Fibroblast of lung (primary cell): ENCODE measurements at regions not wholly inside any gene's neighbourhood (a gene's known extent, or its start where the extent isn't known, plus 50 kb on each side); places are given as distances from the start of the nearest gene placed in this dataset.

Experiments used
- DNase-seq, 2 donors: peaks; one replicate each; pipeline versions ENCODE4 v3.0.0 to v3.0.0-alpha.2; 2010; ENCODE audit warnings: low read depth in 2 of 2
- H2AFZ ChIP-seq: 2 replicates; pipeline ENCODE4 v1.5.1; 2012; ENCODE audit warnings: low read length, control low read depth, inconsistent platforms
- H3K27ac ChIP-seq: 2 replicates; pipeline ENCODE4 v1.5.1; 2011; ENCODE audit warnings: low read length, control low read depth; ENCODE audit not compliant: insufficient read depth
- H3K27me3 ChIP-seq: 2 replicates; pipeline ENCODE4 v1.5.1; 2011; ENCODE audit warnings: mild to moderate bottlenecking, low read length; ENCODE audit not compliant: control insufficient read depth, insufficient read depth
- H3K36me3 ChIP-seq: 2 replicates; pipeline ENCODE4 v1.5.1; 2011; ENCODE audit warnings: low read length; ENCODE audit not compliant: control insufficient read depth, insufficient read depth
- H3K4me1 ChIP-seq: 2 replicates; pipeline ENCODE4 v1.5.1; 2011; ENCODE audit warnings: low read length; ENCODE audit not compliant: control insufficient read depth, insufficient read depth; ENCODE audit errors: extremely low read depth
- H3K4me2 ChIP-seq: 2 replicates; pipeline ENCODE4 v1.5.1; 2011; ENCODE audit warnings: low read length, control low read depth; ENCODE audit not compliant: insufficient read depth; ENCODE audit errors: extremely low read depth
- H3K4me3 ChIP-seq, 4 experiments: fragments of 200-600 bp in 1 of 4; sonication (generic) in 1 of 4; replicated peaks in 1 of 4; 2 replicates each; pipeline ENCODE4 v1.5.1; 2011 to 2016; ENCODE audit warnings: low read length in 4 of 4, low read depth in 3 of 4, mild to moderate bottlenecking in 3 of 4, control low read depth in 2 of 4, inconsistent platforms in 1 of 4, mixed read lengths in 1 of 4; ENCODE audit not compliant: insufficient read depth in 1 of 4; ENCODE audit errors: control extremely low read depth in 1 of 4
- H3K79me2 ChIP-seq: 2 replicates; pipeline ENCODE4 v1.5.1; 2012; ENCODE audit warnings: mild to moderate bottlenecking, low read length, inconsistent platforms; ENCODE audit not compliant: control insufficient read depth, insufficient read depth
- H3K9ac ChIP-seq: 2 replicates; pipeline ENCODE4 v1.5.1; 2011; ENCODE audit warnings: mild to moderate bottlenecking, low read length, control low read depth; ENCODE audit not compliant: insufficient read depth
- H3K9me3 ChIP-seq: 2 replicates; pipeline ENCODE4 v1.5.1; 2012; ENCODE audit warnings: low read depth, low read length; ENCODE audit not compliant: control insufficient read depth, insufficient read depth
- H4K20me1 ChIP-seq: 2 replicates; pipeline ENCODE4 v1.5.1; 2011; ENCODE audit warnings: low read length; ENCODE audit not compliant: control insufficient read depth, insufficient read depth; ENCODE audit errors: extremely low read depth
- CTCF ChIP-seq, 2 donors: IDR thresholded peaks in 1 of 2; conservative IDR thresholded peaks in 1 of 2; 1 replicate in 1 of 2; 2 replicates in 1 of 2; pipeline ENCODE4 v1.5.1; 2011 to 2012; ENCODE audit warnings: low read length in 2 of 2, control low read depth in 1 of 2, inconsistent platforms in 1 of 2, low read depth in 1 of 2, mild to moderate bottlenecking in 1 of 2
- EZH2 ChIP-seq: IDR thresholded peaks from 2 replicates; pipeline ENCODE4 v1.5.1; 2012; ENCODE audit warnings: low read length, control low read depth, mild to moderate bottlenecking; ENCODE audit errors: missing control alignments

GRCh38 chr5:116703328-116703727, 128.7 kb upstream of the SEMA6A start:
- no peak for TF ChIP-seq CTCF (conservative IDR thresholded peaks at IDR 0.05 in 1 of 2, IDR thresholded peaks at IDR 0.05 in 1 of 2; ENCODE audit: low read depth in 1 of 2, low read length in 2 of 2)
- no peak for TF ChIP-seq EZH2
- Histone ChIP-seq H3K4me2 (no peak overlapping the region), H3K36me3 (no peaks in the 10 kb centered on the region), H3K27me3 (no peaks in the 10 kb centered on the region), H3K79me2 (no peaks in the 10 kb centered on the region), H3K27ac (no peak overlapping the region), H3K4me1 (no peaks in the 10 kb centered on the region), H3K9ac (no peak overlapping the region), H2AFZ (no peak overlapping the region), H3K4me3 (no peak overlapping the region), H3K9me3 (no peaks in the 10 kb centered on the region), H4K20me1 (no peaks in the 10 kb centered on the region)
- DNase-seq: no peak

- DNase-seq: no peak
- TF ChIP-seq EZH2 (no peak), CTCF (conservative IDR thresholded peaks at IDR 0.05 in 1 of 2, IDR thresholded peaks at IDR 0.05 in 1 of 2; ENCODE audit: low read depth in 1 of 2, low read length in 2 of 2) (no peak)
Observed at GRCh38 chr5:116702776-116703175, 128.2 kb upstream of the SEMA6A start.

GRCh38 chr5:116699332-116699731, 124.7 kb upstream of the SEMA6A start:
- Histone ChIP-seq H3K4me1 (no peaks in the 10 kb centered on the region), H3K79me2 (no peaks in the 10 kb centered on the region), H3K9ac (no peak overlapping the region), H2AFZ (no peak overlapping the region), H3K4me2 (no peak overlapping the region), H3K27ac (no peak overlapping the region), H3K36me3 (no peaks in the 10 kb centered on the region), H4K20me1 (no peaks in the 10 kb centered on the region), H3K4me3 (no peak overlapping the region), H3K9me3 (no peaks in the 10 kb centered on the region), H3K27me3 (no peaks in the 10 kb centered on the region)
- no peak for DNase-seq
- TF ChIP-seq EZH2 (no peak), CTCF (conservative IDR thresholded peaks at IDR 0.05 in 1 of 2, IDR thresholded peaks at IDR 0.05 in 1 of 2; ENCODE audit: low read depth in 1 of 2, low read length in 2 of 2) (no peak)

More at GRCh38 chr5:116702776-116703175, 128.2 kb upstream of the SEMA6A start:
- Histone ChIP-seq H3K27me3 (no peaks in the 10 kb centered on the region), H3K9me3 (no peaks in the 10 kb centered on the region), H2AFZ (no peak overlapping the region), H3K4me2 (no peak overlapping the region), H3K4me3 (no peak overlapping the region), H3K79me2 (no peaks in the 10 kb centered on the region), H3K27ac (no peak overlapping the region), H4K20me1 (no peaks in the 10 kb centered on the region), H3K36me3 (no peaks in the 10 kb centered on the region), H3K9ac (no peak overlapping the region), H3K4me1 (no peaks in the 10 kb centered on the region)
